ENCODE measurements at regions not wholly inside any gene's neighbourhood (a gene's known extent, or its start where the extent isn't known, plus 50 kb on each side); places are given as distances from the start of the nearest gene placed in this dataset.
A peak's percentile ranks its signal among the peaks of the same experiment; 100 is the strongest.
"Not testable (repeated sequence)": the region's sequence is repeated elsewhere in the genome, so short reads cannot be mapped to it uniquely, and the experiment has no call there.

GRCh38 chr14:99995700-99996356 lies 69.4 kb upstream of the EVL start:
- DNase-seq, result peak; percentile 70

GRCh38 chr14:99996951-99997571 lies 68.2 kb upstream of the EVL start:
- no peak for DNase-seq

- not testable (repeated sequence) for DNase-seq
Observed at GRCh38 chr14:100000398-100000797, 64.8 kb upstream of the EVL start.

GRCh38 chr14:100004392-100004791 lies 60.8 kb upstream of the EVL start:
- DNase-seq, result no peak

GRCh38 chr14:100007254-100007653 lies 58.0 kb upstream of the EVL start:
- no peak for DNase-seq

- not testable (repeated sequence) for DNase-seq
Observed at GRCh38 chr14:100009802-100010201, 55.4 kb upstream of the EVL start.

GRCh38 chr14:100010679-100011078 lies 54.5 kb upstream of the EVL start:
- no peak for DNase-seq

GRCh38 chr14:100011628-100012325 lies 53.4 kb upstream of the EVL start:
- no peak for DNase-seq

GRCh38 chr14:100012478-100013327 lies 52.5 kb upstream of the EVL start:
- no peak for DNase-seq

GRCh38 chr14:100015251-100015655 lies 50.0 kb upstream of the EVL start:
- no peak for DNase-seq
